SKM-1 (cell line): ENCODE measurements at regions not wholly inside any gene's neighbourhood (a gene's known extent, or its start where the extent isn't known, plus 50 kb on each side); places are given as distances from the start of the nearest gene placed in this dataset.
"Not testable (repeated sequence)": the region's sequence is repeated elsewhere in the genome, so short reads cannot be mapped to it uniquely, and the experiment has no call there.

Experiments used
- DNase-seq: peaks from one replicate; lab custom pipeline; 2025; ENCODE audit not compliant: unreplicated experiment; lab: John Stamatoyannopoulos, UW

- no peak for DNase-seq
These were observed 132.0 kb upstream of the SV2C start for GRCh38 chr5:75951158-75951557.

GRCh38 chr5:75948438-75948837 lies 134.7 kb upstream of the SV2C start:
- DNase-seq = peak; percentile 22

- no peak for DNase-seq
These were observed 142.8 kb upstream of the SV2C start for GRCh38 chr5:75940418-75940817.

DNA sequence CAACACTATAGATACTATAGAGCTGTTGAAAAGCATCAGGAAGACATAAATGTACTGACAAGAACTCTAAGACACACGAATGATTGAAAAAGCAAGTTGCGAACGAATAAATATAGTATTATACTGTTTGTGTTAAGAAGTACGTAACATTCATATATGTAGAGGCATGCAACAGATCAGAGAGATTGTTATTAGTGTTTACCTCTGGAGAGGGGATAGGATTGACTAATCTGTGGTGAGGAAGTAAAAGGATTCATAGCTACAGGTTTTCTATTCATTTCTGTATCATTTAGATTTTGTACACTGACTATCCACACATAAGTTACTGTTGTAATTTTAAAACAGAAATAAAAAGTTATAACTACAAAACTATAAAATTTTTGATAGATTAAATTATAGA lies 147.6 kb upstream of the SV2C start:
- no peak for DNase-seq

DNA sequence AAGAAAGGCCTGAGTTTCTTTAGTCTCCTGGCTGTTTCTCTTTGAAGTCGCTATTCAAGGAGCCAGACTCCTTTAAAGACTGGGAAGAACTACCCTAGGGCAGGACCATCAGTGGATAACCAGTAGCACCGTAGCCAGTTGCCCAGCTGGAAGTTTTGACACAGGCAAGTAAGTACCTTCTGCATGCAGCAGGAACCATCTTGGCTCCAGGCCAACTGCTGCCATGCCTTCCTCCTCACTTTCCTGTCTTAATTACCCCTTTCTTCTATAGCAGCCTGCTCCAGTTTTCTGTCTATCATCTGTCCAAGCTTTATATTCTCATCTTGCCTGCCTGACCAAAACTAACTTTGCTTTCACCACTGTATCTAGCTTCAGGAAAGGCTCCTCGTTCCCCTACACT lies 149.7 kb upstream of the SV2C start:
- DNase-seq = no peak

DNA sequence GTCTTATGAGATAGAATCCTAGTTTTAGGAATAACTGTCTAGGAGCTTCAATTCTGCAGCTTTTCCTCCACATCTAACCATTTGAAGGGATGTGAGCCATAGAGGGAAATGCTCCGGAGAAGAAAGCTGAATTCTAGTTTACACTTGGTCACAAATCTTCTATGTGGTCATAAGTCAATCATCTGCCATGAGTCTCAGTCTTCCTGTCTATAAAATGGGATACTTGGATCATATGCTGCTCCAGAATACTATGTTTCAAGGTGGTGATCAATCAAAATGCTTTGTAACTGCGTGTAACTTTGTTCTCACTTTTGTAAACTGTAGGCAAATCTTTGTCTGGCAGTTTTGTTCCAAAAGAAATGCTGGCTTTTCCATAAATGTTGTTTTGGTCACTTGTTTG lies 152.0 kb upstream of the SV2C start:
- DNase-seq = no peak

GRCh38 chr5:75928992-75929391 lies 154.2 kb upstream of the SV2C start:
- no peak for DNase-seq

DNA sequence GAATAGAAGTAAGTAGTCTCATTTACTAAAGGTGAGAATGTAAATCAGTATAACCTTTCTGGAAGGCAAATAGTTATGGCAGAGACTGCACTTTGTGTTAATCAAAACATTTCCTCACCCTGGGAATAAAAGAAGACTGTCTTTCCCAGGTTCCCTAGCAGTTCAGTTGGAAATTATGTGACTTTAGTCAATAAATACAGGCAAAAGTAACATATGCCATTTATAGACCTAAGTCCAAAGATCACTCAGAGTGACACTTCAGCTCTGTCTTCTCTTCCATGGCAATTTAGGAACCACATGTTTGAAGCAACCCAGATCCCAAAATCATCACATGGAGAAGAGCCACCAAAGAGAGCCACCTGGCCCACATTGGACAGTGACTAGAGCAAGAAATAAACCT lies 160.7 kb upstream of the SV2C start:
- DNase-seq = no peak

- no peak for DNase-seq
These were observed 162.2 kb upstream of the SV2C start for GRCh38 chr5:75921011-75921410.

- no peak for DNase-seq
These were observed 167.0 kb upstream of the SV2C start for GRCh38 chr5:75916144-75916543.

- DNase-seq = no peak
These were observed 174.0 kb upstream of the SV2C start for GRCh38 chr5:75909223-75909622.

DNA sequence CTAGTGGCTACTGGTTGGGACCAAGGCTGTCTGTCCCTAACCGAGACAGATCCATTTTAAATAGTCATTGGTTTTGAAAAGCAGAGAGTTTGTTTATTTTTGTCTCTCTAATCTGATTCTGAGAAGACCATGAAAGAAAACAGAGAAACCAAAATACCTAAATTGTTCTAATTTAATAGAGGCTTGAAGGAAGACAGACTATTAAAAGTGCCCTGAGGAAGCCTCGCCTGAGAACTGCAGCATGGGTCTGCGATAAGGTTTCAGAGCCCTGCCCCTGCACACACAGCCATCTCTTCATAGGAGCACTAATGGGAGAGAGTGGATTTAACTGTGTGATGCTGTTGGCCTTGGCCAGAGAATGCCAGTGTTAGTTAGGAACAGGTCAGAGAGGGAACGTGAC lies 175.5 kb upstream of the SV2C start:
- no peak for DNase-seq

DNA sequence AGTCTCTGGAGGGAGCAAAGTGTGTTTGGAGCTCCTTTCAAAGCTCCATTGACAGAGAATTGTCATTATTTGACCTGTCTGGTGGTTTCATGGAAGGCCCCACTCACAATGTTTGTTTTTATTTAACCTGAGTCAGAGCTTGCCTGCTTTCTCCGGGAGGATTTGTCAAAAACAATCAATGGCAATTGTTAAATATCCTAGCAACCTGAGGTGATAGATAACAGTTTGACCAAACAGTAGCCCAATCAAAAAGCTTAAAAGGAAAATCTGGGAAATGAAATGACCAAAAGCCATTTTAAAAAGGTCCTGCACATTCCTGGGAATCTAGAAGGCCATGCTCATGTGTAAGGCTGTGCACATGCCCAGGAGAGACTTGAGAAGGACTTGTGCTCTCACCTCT lies 177.2 kb upstream of the POC5 start:
- DNase-seq = no peak

DNA sequence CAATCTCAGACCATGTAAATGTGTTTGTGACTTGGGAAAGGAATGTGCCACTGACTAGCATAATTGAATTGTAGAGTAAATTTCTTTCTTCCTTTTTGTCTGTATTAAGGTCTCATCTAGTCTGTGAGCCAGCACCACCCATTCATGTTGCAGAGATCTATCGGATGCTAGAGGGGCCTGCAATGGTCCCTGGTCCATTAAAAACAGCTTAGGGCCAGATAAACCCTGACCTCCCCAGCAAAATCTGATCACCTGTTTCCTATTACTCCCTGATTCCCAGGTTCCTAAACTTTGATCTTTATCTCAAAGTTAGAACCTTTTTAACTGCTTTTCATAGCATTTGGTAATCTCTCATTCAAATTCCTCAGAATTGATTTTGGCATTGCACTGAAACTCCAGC lies 174.5 kb upstream of the POC5 start:
- DNase-seq = no peak

- no peak for DNase-seq
These were observed 173.8 kb upstream of the POC5 start for GRCh38 chr5:75891020-75891419.

- DNase-seq = no peak
These were observed 173.3 kb upstream of the POC5 start for GRCh38 chr5:75890546-75890945.

DNA sequence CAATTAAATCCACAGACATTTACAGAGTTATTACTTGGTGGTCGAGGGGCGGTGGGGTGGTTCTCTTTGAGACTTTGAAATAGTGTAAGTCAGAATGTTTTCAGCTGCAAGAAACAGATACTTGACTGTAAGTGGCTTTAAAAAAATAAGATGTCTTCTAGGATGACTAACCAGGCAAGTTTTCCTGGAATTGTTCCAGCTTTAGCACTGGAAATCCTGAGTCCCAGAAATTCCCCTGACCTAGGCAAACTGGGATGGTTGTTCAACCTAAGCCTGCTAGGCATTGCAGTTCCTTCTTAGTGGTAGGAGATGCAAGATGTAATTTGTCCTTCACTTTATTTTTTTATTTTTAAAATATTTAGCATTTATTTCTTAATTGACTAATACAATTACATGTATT lies 169.5 kb upstream of the POC5 start:
- no peak for DNase-seq

DNA sequence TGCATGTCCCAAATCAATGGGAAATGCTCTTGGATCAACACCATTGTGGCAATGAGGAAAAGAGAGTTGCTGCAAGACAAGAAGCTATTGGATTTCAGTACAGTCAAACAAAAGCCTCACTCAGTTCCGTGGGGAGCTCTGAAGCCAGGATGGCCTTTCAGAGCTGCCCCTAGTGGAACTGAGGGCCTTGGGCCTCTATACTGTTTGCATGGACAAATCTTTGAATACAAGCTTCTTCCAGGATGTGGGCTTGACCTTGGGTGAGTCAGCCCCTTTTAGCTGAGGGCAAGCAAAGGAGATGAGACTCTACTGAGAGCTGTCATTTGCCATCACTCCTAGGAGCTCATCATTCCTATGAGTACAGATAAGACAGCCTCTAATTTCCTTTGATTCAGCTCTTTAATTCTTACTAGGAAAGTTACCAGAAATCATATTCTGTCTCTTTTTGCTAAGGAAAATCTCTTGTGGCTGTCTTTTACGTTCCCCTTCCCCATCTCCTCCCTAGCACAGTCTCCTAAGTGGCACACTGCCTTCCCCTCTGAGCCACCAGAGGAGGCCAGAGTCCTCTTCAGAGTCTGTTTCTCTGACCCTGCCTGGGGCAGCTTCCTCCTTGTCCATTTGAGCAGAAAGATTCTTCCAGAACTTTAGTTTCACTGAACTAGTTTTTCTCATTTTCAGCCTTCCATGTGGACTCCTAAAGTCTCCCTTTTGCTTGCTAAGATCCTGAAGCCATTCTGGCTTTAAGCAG lies 168.8 kb upstream of the POC5 start:
- DNase-seq = peak; percentile 14

DNA sequence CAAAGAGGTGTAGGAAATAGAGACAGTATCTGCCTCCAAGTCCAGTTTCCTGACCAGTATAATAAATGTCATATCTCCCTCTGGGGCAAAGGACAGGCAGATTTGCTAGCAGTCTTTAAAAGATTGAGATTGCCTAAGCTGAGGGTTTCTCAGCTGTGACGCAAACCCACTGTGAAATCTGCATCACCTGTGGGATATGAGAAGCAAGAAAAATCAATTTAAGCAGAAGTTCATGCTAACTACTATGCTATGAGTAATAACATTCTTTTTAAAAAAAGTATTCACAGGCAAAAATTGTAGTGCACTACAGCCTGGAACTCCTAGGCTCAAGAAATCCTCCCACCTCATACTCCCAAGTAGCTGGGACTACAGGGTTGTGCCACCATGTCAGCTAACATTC lies 168.1 kb upstream of the POC5 start:
- no peak for DNase-seq

DNA sequence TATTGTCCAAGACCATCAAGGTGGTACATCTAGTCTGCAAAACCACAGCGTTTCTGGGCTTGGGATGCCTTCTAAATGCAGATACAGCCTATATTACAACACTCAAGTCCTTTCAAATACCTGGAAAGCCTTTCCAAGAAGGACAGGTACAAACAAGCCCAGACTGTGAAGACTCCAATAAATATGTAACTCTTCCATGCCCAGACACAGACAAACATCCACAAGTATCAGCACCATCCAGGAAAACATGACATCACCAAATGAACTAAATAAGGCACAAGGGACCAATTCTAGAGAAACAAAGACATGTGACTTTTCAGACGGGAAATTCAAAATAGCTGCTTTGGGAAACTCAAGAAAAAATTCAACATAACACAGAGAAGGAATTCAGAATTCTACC lies 152.7 kb upstream of the POC5 start:
- no peak for DNase-seq

DNA sequence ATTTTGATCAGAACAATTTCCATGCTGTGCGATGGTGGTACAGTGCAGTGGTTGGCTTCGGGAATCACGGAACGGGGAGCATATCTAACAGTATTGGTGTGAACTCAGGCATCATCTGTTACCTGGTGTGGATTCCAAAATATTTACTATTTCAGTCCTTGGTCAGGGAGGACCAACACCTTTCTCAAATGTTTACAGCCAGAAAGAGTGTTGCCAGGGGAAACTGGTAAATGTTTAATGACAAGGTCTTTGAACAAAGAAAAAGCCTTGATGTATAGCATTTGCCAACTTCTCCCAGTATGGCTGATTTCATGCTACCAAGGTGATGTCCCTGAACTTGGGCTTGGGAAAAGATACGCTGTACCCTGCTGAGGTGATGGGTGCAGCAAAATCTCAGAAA lies 145.6 kb upstream of the POC5 start:
- DNase-seq = no peak

- DNase-seq = not testable (repeated sequence)
These were observed 142.4 kb upstream of the POC5 start for GRCh38 chr5:75859621-75860020.

GRCh38 chr5:75856056-75856455 lies 138.8 kb upstream of the POC5 start:
- DNase-seq = no peak
